HG03196 (cell line): ENCODE measurements at regions not wholly inside any gene's neighbourhood (a gene's known extent, or its start where the extent isn't known, plus 50 kb on each side); places are given as distances from the start of the nearest gene placed in this dataset.
A peak's percentile ranks its signal among the peaks of the same experiment; 100 is the strongest.

Source experiments
- ATAC-seq: cut with Tn5 transposase; IDR thresholded peaks from one replicate; pipeline ENCODE4 v1.9.1; 2021; ENCODE audit not compliant: unreplicated experiment

DNA sequence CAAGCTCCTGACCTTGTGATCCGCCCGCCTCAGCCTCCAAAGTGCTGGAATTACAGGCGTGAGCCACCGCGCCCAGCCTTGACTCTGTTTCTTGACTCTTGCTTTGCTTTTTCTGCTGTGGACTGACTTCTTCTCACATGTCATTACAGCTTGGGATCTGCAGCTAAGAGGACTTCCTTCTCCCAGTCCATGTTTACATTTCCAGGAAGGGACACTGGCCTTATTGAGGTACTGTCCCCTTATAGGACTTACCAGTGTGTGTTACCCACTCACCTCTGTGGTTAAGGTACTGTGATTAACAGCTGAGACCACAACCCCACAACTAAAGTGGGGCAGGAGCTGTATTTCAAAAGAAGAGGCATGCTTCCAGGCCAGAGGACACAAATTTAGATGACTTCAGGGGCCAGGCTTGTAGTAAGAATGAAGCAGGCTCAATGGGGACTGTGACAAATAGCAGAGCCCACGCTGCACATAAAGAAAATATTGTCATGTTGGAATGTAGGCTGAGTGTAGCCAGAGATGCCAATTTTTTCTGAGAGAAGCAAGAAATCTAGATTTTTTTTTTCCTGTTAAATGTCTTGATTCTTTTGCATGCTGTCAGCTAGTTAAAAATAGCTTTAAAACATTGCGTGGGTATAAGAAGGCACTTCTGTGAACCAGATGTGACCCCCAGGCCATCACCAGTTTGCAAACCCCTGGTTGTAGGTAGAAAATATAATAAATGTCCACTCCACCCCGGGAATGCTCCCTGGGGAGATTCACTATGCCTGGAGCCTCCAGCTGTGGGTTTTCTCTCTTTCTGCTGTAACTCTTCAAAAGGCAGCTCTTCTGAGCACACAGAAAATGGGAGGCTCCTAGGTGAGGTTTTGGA lies 75.0 kb downstream of the PTPDC1 start:
- no peak for ATAC-seq

DNA sequence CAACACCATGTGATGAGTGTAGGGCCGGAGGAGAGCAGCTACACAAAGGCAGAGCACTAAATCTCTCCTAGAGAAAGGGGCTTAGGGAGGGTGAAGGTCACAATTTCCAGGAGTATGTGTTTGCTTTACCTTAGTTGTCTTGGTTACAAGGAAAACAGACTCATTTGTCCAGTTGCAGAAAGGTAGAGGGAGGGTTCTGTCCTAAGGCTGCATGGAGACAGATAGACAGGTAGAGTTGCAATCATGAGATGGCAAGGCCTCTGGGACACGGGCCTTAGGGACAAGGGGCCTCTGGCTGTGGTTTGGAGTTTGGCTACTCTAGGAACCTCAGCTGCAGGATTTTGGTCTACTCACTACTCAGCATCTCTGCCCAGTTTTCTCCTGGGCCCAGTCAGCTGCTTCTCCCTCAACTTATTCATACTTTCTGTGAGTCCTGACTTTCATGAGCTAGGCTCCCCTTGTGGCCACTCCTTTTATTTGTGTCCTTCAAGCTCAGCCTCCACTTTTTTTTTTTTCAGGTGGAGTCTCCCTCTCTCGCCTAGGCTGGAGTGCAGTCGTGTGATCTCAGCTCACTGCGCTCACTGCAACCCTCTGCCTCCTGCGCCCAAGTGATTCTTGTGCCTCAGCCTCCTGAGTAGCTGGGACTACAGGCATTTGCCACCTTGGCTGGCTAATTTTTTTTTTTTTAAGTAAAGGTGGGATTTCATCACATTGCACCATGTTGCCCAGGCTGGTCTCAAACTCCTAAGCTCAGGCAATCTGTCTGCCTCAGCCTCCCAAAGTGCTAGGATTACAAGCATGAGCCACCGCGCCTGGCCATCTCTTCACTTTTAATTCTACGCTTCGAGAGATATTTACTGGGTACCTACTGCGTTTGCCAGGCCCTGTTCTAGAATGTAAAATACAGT lies 76.6 kb downstream of the PTPDC1 start:
- ATAC-seq: no peak

DNA sequence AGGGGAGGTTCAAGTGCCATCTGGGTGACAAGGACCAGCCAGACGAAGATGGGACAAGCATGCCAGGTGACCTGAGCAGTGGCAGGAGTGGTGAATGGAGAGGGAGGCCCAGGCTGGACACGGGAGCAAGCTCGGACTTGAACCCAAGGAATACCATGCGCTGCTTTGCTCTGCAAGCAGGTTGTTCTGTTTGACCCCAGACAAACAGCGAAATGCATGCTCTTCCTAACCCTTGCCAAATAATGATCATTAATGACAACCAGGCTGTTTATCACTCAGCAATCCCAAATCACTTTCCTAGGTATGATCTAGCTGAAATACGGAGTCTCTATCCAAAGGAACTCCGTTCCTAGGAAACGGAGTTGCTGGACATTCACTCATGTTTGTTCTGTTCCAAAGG lies 77.4 kb downstream of the PTPDC1 start:
- no peak for ATAC-seq

DNA sequence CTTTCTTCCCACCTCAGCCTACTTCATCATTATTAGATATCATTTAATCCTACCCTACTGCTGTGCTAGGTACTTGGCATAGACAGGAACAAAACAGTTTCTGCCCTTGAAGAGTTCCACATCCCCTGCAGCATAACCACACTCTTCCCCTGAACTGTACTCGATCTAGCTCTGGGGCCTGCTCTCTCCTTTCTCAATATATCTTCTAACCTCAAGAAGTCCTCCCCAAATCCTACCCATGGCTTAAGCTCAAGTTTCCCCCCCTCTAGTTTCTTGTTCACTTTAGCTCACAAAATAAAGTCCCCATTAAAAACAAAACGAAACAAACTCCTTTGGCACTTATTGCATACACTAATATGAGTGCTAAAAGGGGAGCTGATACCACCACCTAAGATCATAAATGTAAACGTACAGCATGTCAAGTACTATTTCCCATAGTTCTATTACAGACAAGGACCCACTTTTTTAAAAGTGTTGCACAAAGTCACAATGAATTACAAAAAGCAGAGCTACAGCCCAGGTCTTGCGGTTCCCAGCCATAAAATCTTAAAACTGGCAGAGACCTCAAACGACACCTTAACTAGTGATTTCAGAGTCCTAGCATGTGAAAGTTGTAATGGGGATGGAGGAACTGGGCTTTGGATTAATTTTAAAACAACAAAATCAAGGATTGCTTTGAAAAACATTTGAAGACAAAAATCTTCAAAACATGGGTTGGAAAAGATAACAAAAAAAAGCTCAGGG lies 80.7 kb downstream of the PTPDC1 start:
- ATAC-seq: no peak

DNA sequence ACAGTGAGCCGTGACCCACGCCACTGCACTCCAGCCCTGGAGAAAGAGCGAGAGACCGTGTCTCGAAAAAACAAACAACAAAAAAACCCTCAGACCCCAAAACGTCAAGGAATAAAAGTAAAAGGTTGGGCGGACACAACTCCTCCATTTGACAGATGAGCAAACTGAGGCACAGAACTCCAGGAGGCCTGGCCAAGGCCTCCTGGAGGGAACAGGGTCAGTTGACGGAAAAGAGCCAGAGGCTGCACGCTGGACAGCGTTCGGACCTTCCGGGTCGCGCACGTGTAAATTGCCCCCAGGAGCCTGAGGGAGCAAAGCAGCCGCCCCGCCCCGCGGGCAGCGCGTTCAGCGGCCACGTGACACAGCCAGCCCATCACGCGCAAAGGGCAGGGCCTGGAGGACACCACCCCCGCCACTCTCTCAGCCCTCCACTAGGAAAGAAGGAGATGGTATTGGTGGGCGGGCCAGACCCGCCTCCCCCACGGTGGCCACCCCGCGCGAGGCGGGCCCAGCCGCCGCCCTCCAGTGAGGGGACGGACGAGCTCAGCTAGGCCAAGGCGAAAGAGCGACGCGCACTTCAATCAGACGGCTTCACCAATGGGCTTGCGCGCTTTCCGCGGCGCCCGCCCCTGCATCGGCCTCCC lies 81.5 kb downstream of the PTPDC1 start:
- peak; percentile 93 for ATAC-seq

DNA sequence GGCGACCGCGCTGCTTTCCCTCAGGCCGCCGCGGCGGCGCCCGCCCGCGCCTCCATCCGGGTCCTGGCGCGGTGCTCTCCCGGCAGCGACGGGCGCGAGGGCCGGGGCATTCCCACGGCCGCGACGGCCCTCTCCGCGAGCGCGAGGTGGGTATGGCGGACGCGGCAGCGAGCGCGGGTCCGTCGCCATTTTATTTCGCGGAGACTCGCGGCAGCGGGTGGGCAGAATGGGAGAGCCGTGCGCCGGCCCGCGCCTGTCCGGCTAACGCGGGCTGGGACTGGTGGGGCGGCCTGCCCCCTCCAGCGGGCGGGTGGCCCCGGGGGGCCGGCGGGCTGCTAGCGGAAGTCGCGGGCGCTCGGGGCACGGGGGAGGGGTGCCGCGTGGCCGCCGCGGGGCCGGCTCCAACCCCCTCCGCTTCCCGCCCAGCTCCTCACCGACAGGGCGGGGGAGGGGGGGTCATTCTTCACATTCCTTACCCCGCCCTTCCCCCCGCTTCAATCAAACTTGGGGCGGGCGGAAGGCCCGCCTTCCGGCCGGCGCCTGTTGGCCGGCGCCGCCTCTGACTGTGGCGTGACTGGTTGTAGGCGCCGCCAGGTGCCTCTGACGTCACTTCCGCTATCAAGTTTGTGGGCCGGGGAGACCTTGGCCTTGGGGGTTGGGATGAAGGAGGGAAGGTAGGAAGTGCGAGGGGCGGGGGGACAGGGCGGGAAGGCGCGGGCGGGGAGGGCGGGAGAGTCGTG lies 82.1 kb downstream of the PTPDC1 start:
- peak; percentile 53 for ATAC-seq

DNA sequence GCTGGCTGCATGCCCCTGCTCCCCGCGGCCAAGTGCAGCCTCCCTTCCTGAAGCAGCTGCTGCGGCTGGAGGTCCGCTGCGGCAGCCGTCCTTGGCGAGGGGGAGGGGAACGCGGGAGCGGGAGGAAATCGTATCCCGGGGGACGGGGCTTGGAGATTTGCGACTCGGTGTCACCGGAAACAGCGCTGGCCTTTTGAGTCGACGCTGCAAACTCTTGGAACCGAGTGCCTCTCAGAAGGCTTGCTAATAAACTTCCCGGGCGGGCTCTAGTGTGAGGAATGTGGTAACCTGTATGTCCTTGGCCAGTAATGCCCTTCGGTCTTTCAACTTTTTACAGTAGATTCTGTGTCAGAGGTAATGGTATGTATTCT lies 82.7 kb downstream of the PTPDC1 start:
- no peak for ATAC-seq

DNA sequence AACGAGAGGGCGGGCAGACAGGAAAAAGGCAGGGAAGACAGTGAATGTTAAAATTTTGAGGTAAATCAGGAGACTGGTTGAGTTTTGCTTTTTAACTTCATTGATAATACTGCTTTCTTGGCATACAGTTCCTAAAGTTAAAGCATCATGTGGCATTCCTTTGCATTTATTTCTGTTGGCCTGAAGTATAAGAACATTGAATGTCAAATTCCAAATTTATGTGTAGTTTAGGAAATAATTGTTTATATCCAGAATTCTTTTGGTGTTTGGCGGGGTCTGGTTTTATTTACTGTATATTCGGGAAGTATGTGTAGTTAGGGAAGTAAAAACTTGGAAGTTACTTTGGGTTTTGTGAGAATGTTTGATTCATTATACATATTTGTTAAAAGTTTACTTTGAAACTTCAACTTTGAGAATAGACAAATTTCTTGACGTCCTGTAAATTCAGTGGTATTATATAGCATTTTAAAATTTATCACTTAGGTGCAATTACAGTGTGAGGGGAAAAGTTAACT lies 83.2 kb downstream of the PTPDC1 start:
- no peak for ATAC-seq

DNA sequence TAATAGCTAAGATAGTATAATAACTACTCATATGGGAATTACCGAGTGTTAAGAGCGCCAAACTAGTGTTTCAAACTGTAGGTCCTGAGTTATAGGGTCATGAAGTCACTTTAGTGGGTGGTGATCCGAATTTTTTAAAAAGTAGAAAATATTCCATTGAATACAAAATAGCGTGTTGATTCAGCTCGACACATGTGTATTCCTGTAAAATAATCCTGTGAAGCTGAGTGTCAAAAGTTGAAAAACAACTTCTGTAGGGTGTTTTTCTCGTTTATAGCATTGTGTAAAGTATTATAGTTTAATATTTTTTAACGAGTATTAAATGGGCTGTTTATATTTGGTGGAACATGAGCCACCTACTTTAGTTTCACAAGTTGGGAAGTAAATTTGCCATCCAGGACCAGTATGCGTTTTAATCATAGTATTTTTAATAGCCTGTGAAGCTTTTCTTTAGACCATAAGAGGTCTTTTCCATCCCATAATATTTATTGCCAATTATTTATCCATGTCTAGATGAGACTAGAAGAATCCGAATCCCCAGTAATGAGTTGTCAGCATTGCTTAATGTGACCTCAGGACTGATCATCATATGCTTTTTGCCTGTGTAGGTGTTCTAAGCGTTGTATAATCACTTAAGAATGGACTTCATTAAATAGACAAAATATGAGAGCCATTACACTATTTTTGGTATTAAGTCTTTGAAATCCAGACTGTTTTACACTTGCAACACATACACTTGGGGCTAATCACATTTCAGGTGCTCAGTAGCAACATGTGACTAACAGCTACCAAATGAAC lies 84.1 kb downstream of the PTPDC1 start:
- no peak for ATAC-seq

DNA sequence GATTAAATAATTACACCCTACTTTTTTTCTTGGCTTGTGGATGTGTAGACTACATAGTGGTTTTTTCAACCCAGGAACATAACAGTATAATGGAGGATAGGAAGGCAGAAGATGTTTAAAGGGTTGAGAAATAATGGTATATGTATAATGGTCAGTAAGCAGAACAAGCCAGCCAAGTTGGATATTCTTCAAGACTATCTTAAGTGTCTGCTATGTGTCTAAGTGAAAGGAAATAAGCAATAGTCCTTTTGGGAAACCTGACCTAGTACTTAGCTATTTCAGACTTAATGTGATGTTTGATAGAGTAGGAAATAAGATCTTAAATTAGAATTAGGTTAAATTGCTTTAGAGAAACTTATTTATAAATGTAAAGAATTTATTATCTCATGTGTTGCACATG lies 85.7 kb downstream of the PTPDC1 start:
- no peak for ATAC-seq

DNA sequence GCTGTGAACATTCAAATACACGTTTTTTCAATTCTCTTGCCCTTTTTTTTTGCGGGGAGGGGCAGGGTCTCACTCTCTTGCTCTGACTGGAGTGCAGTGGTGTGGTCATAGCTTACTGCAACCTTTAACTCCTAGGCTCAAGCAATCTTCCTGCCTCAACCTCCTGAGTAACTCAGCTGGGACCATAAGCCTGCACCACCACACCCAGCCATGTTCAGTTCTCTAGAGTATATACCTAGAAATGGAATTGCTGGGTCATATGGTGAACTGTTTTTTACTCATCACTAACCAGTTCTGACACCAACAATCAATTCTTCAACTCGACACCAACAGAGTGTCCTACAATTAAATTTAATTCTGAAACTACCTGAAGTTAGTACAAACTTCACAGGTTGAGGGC lies 85.5 kb upstream of the ZNF169 start:
- ATAC-seq: no peak

DNA sequence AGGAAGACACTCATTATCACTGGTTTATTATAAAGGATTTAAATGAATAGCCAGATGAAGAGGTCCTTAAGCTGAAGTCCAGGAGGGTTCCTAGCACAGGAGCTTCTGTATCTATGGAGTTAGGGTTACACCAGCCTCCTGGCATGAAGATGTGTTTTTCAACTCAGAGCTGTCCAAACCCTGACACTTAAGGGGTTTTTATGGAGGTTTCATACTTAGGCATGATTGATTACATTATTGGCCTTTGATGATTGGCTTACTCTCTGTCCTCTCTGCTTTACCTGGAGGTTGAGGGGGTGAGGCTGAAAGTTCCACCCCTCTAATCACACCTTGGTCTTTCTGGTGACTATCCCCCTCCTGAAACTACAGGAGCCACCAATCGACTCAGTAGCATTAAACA lies 84.9 kb upstream of the ZNF169 start:
- ATAC-seq: no peak

DNA sequence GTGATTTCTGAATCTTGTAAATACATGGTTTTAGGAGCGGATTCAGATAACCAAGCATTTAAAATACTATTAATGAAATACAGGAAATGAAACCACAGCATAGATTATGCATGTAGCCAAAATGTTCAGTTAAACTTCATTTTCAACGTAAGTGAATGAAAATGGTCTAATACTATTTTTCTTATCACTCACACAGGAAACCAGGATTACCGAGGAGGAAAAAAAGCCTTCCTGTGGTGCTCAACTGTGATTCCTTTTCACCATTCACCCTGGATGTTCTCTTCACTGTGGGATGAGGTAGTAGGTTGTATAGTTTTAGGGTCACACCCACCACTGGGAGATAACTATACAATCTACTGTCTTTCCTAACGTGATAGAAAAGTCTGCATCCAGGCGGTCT lies 83.4 kb upstream of the ZNF169 start:
- ATAC-seq: no peak

DNA sequence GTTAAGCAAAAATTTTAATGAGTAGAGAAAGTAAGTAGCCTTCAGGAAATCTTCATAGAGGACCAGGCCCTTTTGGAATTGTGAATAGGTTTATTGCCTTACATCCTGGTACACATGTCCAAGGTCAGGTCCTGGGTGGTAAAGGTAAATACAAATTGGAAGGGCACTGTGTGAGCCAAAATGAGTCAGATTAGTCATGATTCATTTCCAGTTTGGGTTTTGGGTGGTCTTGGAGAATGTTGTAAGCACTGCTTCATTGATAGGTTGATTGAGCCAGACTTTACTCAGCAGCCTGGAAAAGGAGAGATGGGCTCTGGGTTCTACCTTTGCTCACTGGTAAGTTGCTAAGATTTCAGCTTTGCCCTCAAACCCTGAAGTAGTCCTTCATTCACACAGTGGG lies 82.5 kb upstream of the ZNF169 start:
- ATAC-seq: no peak

DNA sequence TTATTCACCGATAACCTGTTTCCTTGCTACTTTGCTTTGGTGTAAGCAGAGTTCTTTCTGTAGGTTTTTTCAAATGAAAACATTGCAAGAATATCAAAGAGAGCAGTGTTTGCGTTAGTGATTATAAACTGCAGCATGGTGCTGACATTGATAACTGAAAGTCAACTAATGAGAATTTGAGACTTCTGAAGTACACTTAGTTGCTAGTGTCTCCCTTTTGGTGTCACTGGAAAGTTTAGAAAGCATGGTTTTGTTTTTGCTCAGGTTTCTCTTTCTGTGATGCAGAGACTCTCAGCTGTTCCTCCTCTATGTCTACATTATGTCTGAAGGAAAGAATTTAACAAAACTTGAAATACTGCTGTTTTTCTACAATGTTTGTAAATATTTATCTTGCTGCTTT lies 80.2 kb upstream of the ZNF169 start:
- ATAC-seq: no peak

DNA sequence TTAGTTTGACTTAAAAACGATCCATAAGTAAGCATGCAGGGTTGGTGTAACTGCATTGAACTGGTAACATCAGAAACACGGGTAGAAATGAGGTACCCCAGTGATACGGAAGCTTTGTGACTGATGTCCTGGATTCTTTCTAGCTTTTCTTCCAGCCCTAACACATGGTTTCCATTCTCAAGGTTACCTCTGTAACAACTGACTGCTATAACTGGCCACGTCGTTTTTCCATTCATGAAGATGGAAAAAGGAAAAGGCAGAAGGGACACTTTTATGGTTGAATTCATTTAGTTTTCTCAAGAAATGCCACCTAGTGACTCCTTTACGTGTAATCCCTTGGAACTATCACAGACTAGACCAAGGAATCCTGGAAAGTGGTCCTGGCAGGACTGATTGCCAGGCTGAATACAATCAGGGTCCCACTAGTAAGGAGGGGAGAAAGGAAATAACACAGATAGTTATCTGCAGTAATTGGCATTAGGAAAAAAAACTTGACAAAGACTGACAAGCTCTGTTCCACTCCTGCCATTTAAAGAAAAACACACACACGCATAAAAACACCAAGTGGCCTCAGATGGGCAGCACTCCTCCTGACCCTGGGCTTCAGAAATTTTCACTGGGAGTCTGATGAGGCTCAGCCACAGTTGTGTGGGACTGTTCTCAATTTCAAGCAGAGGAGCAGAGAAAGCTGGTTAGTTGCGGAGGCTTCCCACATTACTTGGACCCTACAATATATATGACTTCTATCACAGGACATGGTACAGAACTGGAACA lies 77.5 kb upstream of the ZNF169 start:
- no peak for ATAC-seq

DNA sequence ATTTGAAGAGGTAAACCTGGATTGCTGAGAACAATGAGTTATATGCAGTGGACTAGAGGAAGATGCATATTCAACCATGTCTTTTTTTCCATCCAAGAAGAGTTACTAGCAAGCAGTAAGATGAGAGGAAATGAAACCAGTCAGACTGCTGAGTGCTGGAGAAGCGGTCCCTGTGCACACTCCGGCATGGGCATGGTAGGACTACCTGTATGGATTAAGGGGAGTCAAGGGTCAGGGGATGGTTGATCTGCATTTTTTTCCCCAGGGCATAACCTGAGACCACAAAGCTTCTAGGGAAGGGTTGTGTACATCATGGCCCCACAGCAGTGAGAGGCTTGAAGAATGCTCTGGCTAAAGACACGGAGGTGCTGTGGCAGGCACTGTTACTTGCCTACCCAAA lies 76.6 kb upstream of the ZNF169 start:
- ATAC-seq: no peak

DNA sequence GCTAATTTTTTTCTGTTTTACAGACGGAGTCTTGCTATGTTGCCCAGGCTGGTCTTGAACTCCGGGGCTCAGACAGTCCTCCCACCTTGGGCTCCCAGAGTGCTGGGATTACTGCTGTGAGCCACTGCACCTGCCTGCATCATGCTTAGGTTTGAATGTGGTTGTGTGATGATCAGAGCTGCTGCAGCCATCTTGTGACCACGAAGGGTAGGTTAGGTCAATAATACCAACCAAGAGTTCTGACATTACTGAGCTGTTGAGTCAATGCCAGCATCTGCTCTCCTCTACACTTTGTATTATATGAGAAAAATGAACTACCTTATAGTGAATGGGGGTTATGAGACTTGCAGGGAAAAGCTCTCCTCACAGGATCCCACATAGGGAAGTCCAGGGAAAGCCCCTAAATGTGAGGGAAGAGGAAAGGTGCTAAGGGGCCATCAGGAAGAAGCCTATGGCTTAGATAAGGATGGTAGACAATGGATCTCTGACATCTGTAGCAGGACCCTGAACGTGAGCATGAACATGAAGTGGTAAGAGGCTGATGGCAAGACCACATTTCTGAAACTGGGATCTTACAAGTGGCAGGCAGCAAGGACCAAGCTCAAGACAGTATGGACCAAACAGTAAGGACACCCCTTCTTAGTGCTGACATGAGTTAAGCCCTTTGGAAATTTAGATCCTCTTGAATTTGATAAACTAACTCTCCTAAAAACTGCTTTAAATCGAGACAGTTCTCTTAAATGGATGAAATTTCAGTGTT lies 75.7 kb upstream of the ZNF169 start:
- ATAC-seq: no peak
